ENCODE measurements at regions not wholly inside any gene's neighbourhood (a gene's known extent, or its start where the extent isn't known, plus 50 kb on each side); places are given as distances from the start of the nearest gene placed in this dataset.

- Histone ChIP-seq H3K27ac (ENCODE audit: low read depth, low read length, poor library complexity, severe bottlenecking) (no peak overlapping the region), H3K36me3 (ENCODE audit: insufficient read depth, low read length, poor library complexity, severe bottlenecking) (no peaks in the 10 kb centered on the region), H3K4me3 (ENCODE audit: low read depth, low read length, poor library complexity, severe bottlenecking) (no peak overlapping the region), H3K9me3 (ENCODE audit: low read depth, low read length, poor library complexity, severe bottlenecking) (no peaks in the 10 kb centered on the region), H3K27me3 (replicated peaks; ENCODE audit: insufficient read depth, low read depth, low read length, poor library complexity) (no peaks in the 10 kb centered on the region), H3K4me1 (ENCODE audit: insufficient read depth, low read length, poor library complexity, severe bottlenecking) (peaks cover 22% of the 10 kb centered on the region)
- ChIA-PET CTCF (no interaction called here), POLR2A (ENCODE audit: low non-redundant PET) (no interaction called here)
- BruUV-seq (replicated peaks), result no TSS peak
- TF ChIP-seq EZH2 (IDR thresholded peaks at IDR 0.05; ENCODE audit: borderline replicate concordance, low read depth, low read length, poor library complexity, severe bottlenecking) (no peak), CTCF (conservative IDR thresholded peaks at IDR 0.05; ENCODE audit: low read depth, low read length) (no peak)
- DNase-seq (ENCODE audit: low spot score), result no peak
- intact Hi-C loops (cut with micrococcal nuclease; ENCODE audit: unreplicated experiment), result no loop called here
Observed at GRCh38 chr5:73284985-73285384, 112.0 kb downstream of the TMEM174 start.

- Histone ChIP-seq H3K4me1 (ENCODE audit: insufficient read depth, low read length, poor library complexity, severe bottlenecking) (peaks cover 22% of the 10 kb centered on the region), H3K36me3 (ENCODE audit: insufficient read depth, low read length, poor library complexity, severe bottlenecking) (no peaks in the 10 kb centered on the region), H3K27ac (ENCODE audit: low read depth, low read length, poor library complexity, severe bottlenecking) (no peak overlapping the region), H3K4me3 (ENCODE audit: low read depth, low read length, poor library complexity, severe bottlenecking) (no peak overlapping the region), H3K9me3 (ENCODE audit: low read depth, low read length, poor library complexity, severe bottlenecking) (no peaks in the 10 kb centered on the region), H3K27me3 (replicated peaks; ENCODE audit: insufficient read depth, low read depth, low read length, poor library complexity) (no peaks in the 10 kb centered on the region)
- DNase-seq (ENCODE audit: low spot score), result no peak
- intact Hi-C loops (cut with micrococcal nuclease; ENCODE audit: unreplicated experiment), result no loop called here
- POLR2A ChIA-PET (ENCODE audit: low non-redundant PET), result no interaction called here
- no TSS peak for BruUV-seq (replicated peaks)
- no peak for TF ChIP-seq EZH2 (IDR thresholded peaks at IDR 0.05; ENCODE audit: borderline replicate concordance, low read depth, low read length, poor library complexity, severe bottlenecking)
- no peak for TF ChIP-seq CTCF (conservative IDR thresholded peaks at IDR 0.05; ENCODE audit: low read depth, low read length)
- CTCF ChIA-PET, result no interaction called here
Observed at GRCh38 chr5:73284220-73284795, 111.3 kb downstream of the TMEM174 start.

GRCh38 chr5:73282923-73283322 lies 109.9 kb downstream of the TMEM174 start:
- Histone ChIP-seq H3K4me3 (ENCODE audit: low read depth, low read length, poor library complexity, severe bottlenecking) (no peak overlapping the region), H3K27ac (ENCODE audit: low read depth, low read length, poor library complexity, severe bottlenecking) (no peak overlapping the region), H3K27me3 (replicated peaks; ENCODE audit: insufficient read depth, low read depth, low read length, poor library complexity) (no peaks in the 10 kb centered on the region), H3K9me3 (ENCODE audit: low read depth, low read length, poor library complexity, severe bottlenecking) (no peaks in the 10 kb centered on the region), H3K4me1 (ENCODE audit: insufficient read depth, low read length, poor library complexity, severe bottlenecking) (peaks cover 22% of the 10 kb centered on the region), H3K36me3 (ENCODE audit: insufficient read depth, low read length, poor library complexity, severe bottlenecking) (no peaks in the 10 kb centered on the region)
- ChIA-PET POLR2A (ENCODE audit: low non-redundant PET) (interaction anchor here (0.6 kb wide), 1 partner anchor 71 kb away, joined by 3 read pairs; no protein-coding TSS in a partner anchor), CTCF (no interaction called here)
- no TSS peak for BruUV-seq (replicated peaks)
- DNase-seq (ENCODE audit: low spot score), result no peak
- intact Hi-C loops (cut with micrococcal nuclease; ENCODE audit: unreplicated experiment), result no loop called here
- TF ChIP-seq CTCF (conservative IDR thresholded peaks at IDR 0.05; ENCODE audit: low read depth, low read length) (no peak), EZH2 (IDR thresholded peaks at IDR 0.05; ENCODE audit: borderline replicate concordance, low read depth, low read length, poor library complexity, severe bottlenecking) (no peak)

Measured in A673 (cell line).